H9 (cell line): ENCODE measurements at regions not wholly inside any gene's neighbourhood (a gene's known extent, or its start where the extent isn't known, plus 50 kb on each side); places are given as distances from the start of the nearest gene placed in this dataset.
A peak's percentile ranks its signal among the peaks of the same experiment; 100 is the strongest.

ENCODE experiments used
- DNase-seq: peaks from one replicate; pipeline ENCODE4 v3.0.0-alpha.2; 2017
- H2AFZ ChIP-seq: one replicate; pipeline ENCODE4 v1.6.1; 2013; ENCODE audit warnings: mild to moderate bottlenecking, low read length, control low read depth, moderate library complexity
- H2AK5ac ChIP-seq: 2 replicates; pipeline ENCODE4 v1.6.1; 2013; ENCODE audit warnings: low read length, control low read depth, mixed read lengths; ENCODE audit not compliant: insufficient read length
- H2BK120ac ChIP-seq: one replicate; pipeline ENCODE4 v1.6.1; 2013; ENCODE audit warnings: low read depth, mild to moderate bottlenecking, low read length, control low read depth, inconsistent platforms; ENCODE audit not compliant: poor library complexity, severe bottlenecking
- H2BK12ac ChIP-seq: 2 replicates; pipeline ENCODE4 v1.6.1; 2013; ENCODE audit warnings: low read length, control low read depth, mixed read lengths, low read depth; ENCODE audit not compliant: insufficient read length
- H2BK15ac ChIP-seq: 2 replicates; pipeline ENCODE4 v1.6.1; 2013; ENCODE audit warnings: low read depth, low read length, control low read depth
- H2BK20ac ChIP-seq: one replicate; pipeline ENCODE4 v1.6.1; 2013; ENCODE audit warnings: low read depth, mild to moderate bottlenecking, low read length, control low read depth, inconsistent platforms; ENCODE audit not compliant: poor library complexity, severe bottlenecking
- H2BK5ac ChIP-seq: 2 replicates; pipeline ENCODE4 v1.6.1; 2013; ENCODE audit warnings: low read length, control low read depth, mixed read lengths; ENCODE audit not compliant: insufficient read length
- H3K14ac ChIP-seq: 2 replicates; pipeline ENCODE4 v1.6.1; 2013; ENCODE audit warnings: low read length, control low read depth; ENCODE audit not compliant: insufficient read depth
- H3K18ac ChIP-seq: 2 replicates; pipeline ENCODE4 v1.6.1; 2013; ENCODE audit warnings: low read depth, mild to moderate bottlenecking, mixed read lengths, low read length, control low read depth; ENCODE audit not compliant: insufficient read length
- H3K23ac ChIP-seq: 2 replicates; pipeline ENCODE4 v1.6.1; 2013; ENCODE audit warnings: low read length, control low read depth, mixed read lengths, low read depth; ENCODE audit not compliant: insufficient read length
- H3K23me2 ChIP-seq: 2 replicates; pipeline ENCODE4 v1.6.1; 2013; ENCODE audit warnings: low read depth, mild to moderate bottlenecking, mixed read lengths, low read length, control low read depth; ENCODE audit not compliant: insufficient read length, poor library complexity, severe bottlenecking
- H3K27ac ChIP-seq: 2 replicates; pipeline ENCODE4 v1.5.1; 2013; ENCODE audit warnings: low read length, control low read depth, mixed read lengths, low read depth; ENCODE audit not compliant: insufficient read length
- H3K27me3 ChIP-seq: 2 replicates; pipeline ENCODE4 v1.6.1; 2013; ENCODE audit warnings: low read length, control low read depth, inconsistent platforms; ENCODE audit not compliant: insufficient read depth
- H3K4ac ChIP-seq: 2 replicates; pipeline ENCODE4 v1.6.1; 2013; ENCODE audit warnings: low read depth, mild to moderate bottlenecking, control low read depth, inconsistent platforms, low read length, moderate library complexity
- H3K4me1 ChIP-seq: 2 replicates; pipeline ENCODE4 v1.6.1; 2013; ENCODE audit warnings: low read length, control low read depth, inconsistent platforms; ENCODE audit not compliant: insufficient read depth
- H3K4me2 ChIP-seq: 2 replicates; pipeline ENCODE4 v1.6.1; 2013; ENCODE audit warnings: low read length, control low read depth, mixed read lengths; ENCODE audit not compliant: insufficient read length, insufficient read depth
- H3K56ac ChIP-seq: 2 replicates; pipeline ENCODE4 v1.6.1; 2013; ENCODE audit warnings: low read depth, mild to moderate bottlenecking, mixed read lengths, low read length, control low read depth; ENCODE audit not compliant: insufficient read length
- H3K79me1 ChIP-seq: 2 replicates; pipeline ENCODE4 v1.6.1; 2013; ENCODE audit warnings: low read depth, mild to moderate bottlenecking, moderate library complexity, low read length, control low read depth, inconsistent platforms; ENCODE audit not compliant: insufficient read depth, poor library complexity, severe bottlenecking
- H3K79me2 ChIP-seq: 2 replicates; pipeline ENCODE4 v1.6.1; 2013; ENCODE audit warnings: low read length, control low read depth, inconsistent platforms; ENCODE audit not compliant: insufficient read depth
- H3K9ac ChIP-seq: 2 replicates; pipeline ENCODE4 v1.6.1; 2013; ENCODE audit warnings: low read length, control low read depth, mixed read lengths; ENCODE audit not compliant: insufficient read length; ENCODE audit errors: extremely low read depth
- H3K9me3 ChIP-seq: one replicate; pipeline ENCODE4 v1.6.1; 2013; ENCODE audit warnings: low read depth, low read length, inconsistent platforms; ENCODE audit not compliant: control insufficient read depth
- H3T11ph ChIP-seq: one replicate; pipeline ENCODE4 v1.6.1; 2013; ENCODE audit warnings: mild to moderate bottlenecking, low read length, control low read depth, inconsistent platforms
- H4K20me1 ChIP-seq: one replicate; pipeline ENCODE4 v1.6.1; 2013; ENCODE audit not compliant: control insufficient read depth, insufficient read length, insufficient read depth
- H4K5ac ChIP-seq: 2 replicates; pipeline ENCODE4 v1.6.1; 2013; ENCODE audit warnings: low read depth, mild to moderate bottlenecking, mixed read lengths, low read length, control low read depth; ENCODE audit not compliant: insufficient read length
- H4K8ac ChIP-seq: replicated peaks from 2 replicates; pipeline ENCODE4 v1.6.1; 2013; ENCODE audit warnings: low read length, control low read depth, mixed read lengths, low read depth; ENCODE audit not compliant: insufficient read length
- H4K91ac ChIP-seq: 2 replicates; pipeline ENCODE4 v1.6.1; 2013; ENCODE audit warnings: low read depth, mild to moderate bottlenecking, moderate library complexity, mixed read lengths, low read length, control low read depth; ENCODE audit not compliant: insufficient read length
- H3K27ac Mint-ChIP-seq, 3 experiments: 2 replicates in 2 of 3; 3 replicates in 1 of 3; pipeline ENCODE4 v1.8.0; 2020 to 2021; ENCODE audit warnings: mixed read lengths in 3 of 3, mild to moderate bottlenecking in 1 of 3, moderate library complexity in 1 of 3
- H3K27me3 Mint-ChIP-seq: 2 replicates; pipeline ENCODE4 v1.8.0; 2021; ENCODE audit warnings: low read depth, mild to moderate bottlenecking, moderate library complexity, mixed read lengths
- H3K36me3 Mint-ChIP-seq, 3 experiments: 2 replicates in 2 of 3; 3 replicates in 1 of 3; pipeline ENCODE4 v1.8.0; 2020 to 2021; ENCODE audit warnings: low read depth in 3 of 3, mixed read lengths in 3 of 3; ENCODE audit not compliant: insufficient read depth in 1 of 3
- H3K4me1 Mint-ChIP-seq, 2 experiments: 2 replicates each; pipeline ENCODE4 v1.8.0; 2020; ENCODE audit warnings: mixed read lengths in 2 of 2
- H3K4me3 Mint-ChIP-seq, 2 experiments: 2 replicates in 1 of 2; 3 replicates in 1 of 2; pipeline ENCODE4 v1.8.0; 2020 to 2021; ENCODE audit warnings: mild to moderate bottlenecking in 2 of 2, mixed read lengths in 2 of 2, moderate library complexity in 1 of 2
- H3K9me3 Mint-ChIP-seq, 2 experiments: 2 replicates in 1 of 2; 3 replicates in 1 of 2; pipeline ENCODE4 v1.8.0; 2020; ENCODE audit warnings: mild to moderate bottlenecking in 2 of 2, mixed read lengths in 2 of 2, moderate library complexity in 1 of 2
- WGBS: extraction: QIAGEN DNeasy Blood & Tissue Kit; methylation state at CpG from one replicate; pipeline ENCODE4 v1.1.7; 2013; ENCODE audit warnings: missing lambda C conversion rate, low lambda C conversion rate, mixed read lengths; ENCODE audit not compliant: insufficient read length; ENCODE audit errors: extremely low coverage; 5-methylcytosine and 5-hydroxymethylcytosine counted together
- TF ChIP-seq, protein P1 (sequence below): fragments of 200-600 bp; sonication (generic); conservative IDR thresholded peaks from 3 replicates; pipeline ENCODE4 v1.8.0; 2021; ENCODE audit warnings: antibody characterized with exemption, mild to moderate bottlenecking

GRCh38 chr2:236824836-236825235 is 255.2 kb downstream of the ACKR3 start:
- Histone ChIP-seq H2BK20ac (no peak overlapping the region), H4K91ac (no peak overlapping the region), H3K23me2 (no peaks in the 10 kb centered on the region), H3K27me3 (no peaks in the 10 kb centered on the region), H3K4me2 (no peak overlapping the region), H4K8ac (no peak overlapping the region), H2BK120ac (no peak overlapping the region), H3K4ac (no peak overlapping the region), H2AFZ (no peak overlapping the region), H4K5ac (no peak overlapping the region), H2BK12ac (no peak overlapping the region), H3K23ac (no peak overlapping the region), H3K79me2 (no peaks in the 10 kb centered on the region), H3K56ac (no peak overlapping the region), H3K18ac (no peak overlapping the region), H3K79me1 (no peaks in the 10 kb centered on the region), H3K14ac (no peak overlapping the region), H2BK5ac (no peak overlapping the region), H3T11ph (no peak overlapping the region), H3K4me1 (peaks cover 17% of the 10 kb centered on the region), H2AK5ac (no peak overlapping the region), H3K9ac (no peak overlapping the region), H2BK15ac (no peak overlapping the region), H3K27ac (no peak overlapping the region), H4K20me1 (no peaks in the 10 kb centered on the region), H3K9me3 (no peaks in the 10 kb centered on the region)
- Mint-ChIP-seq H3K36me3 (peaks cover 0 to 13% (median 7%) of the 10 kb centered on the region in 3 experiments; a peak in 5 of 7 replicates), H3K9me3 (peaks cover 0 to 9% of the 10 kb centered on the region in 2 experiments; a peak in 3 of 5 replicates), H3K4me3 (no peak overlapping the region), H3K27ac (peak overlapping the region in 2 of 3 experiments; percentile 24 to 58; a peak in 2 of 7 replicates), H3K4me1 (peaks cover 56 to 59% of the 10 kb centered on the region in 2 experiments), H3K27me3 (peaks cover 10% of the 10 kb centered on the region)
- TF ChIP-seq, protein P1, sequence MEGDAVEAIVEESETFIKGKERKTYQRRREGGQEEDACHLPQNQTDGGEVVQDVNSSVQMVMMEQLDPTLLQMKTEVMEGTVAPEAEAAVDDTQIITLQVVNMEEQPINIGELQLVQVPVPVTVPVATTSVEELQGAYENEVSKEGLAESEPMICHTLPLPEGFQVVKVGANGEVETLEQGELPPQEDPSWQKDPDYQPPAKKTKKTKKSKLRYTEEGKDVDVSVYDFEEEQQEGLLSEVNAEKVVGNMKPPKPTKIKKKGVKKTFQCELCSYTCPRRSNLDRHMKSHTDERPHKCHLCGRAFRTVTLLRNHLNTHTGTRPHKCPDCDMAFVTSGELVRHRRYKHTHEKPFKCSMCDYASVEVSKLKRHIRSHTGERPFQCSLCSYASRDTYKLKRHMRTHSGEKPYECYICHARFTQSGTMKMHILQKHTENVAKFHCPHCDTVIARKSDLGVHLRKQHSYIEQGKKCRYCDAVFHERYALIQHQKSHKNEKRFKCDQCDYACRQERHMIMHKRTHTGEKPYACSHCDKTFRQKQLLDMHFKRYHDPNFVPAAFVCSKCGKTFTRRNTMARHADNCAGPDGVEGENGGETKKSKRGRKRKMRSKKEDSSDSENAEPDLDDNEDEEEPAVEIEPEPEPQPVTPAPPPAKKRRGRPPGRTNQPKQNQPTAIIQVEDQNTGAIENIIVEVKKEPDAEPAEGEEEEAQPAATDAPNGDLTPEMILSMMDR = no peak
- WGBS = no CpG with 5 or more reads among the region's 3 CpGs
- DNase-seq = no peak
